ENCODE measurements at regions not wholly inside any gene's neighbourhood (a gene's known extent, or its start where the extent isn't known, plus 50 kb on each side); places are given as distances from the start of the nearest gene placed in this dataset.

GRCh38 chr1:103900005-103900404, 150.3 kb downstream of the AMY1C start:
- TF ChIP-seq CTCF (IDR thresholded peaks at IDR 0.05; ENCODE audit: borderline replicate concordance, extremely low read depth, low read length, poor library complexity, severe bottlenecking) (no peak), EZH2 (IDR thresholded peaks at IDR 0.05; ENCODE audit: borderline replicate concordance, low read depth, low read length, severe bottlenecking) (no peak)
